ENCODE measurements at regions not wholly inside any gene's neighbourhood (a gene's known extent, or its start where the extent isn't known, plus 50 kb on each side); places are given as distances from the start of the nearest gene placed in this dataset.

DNA sequence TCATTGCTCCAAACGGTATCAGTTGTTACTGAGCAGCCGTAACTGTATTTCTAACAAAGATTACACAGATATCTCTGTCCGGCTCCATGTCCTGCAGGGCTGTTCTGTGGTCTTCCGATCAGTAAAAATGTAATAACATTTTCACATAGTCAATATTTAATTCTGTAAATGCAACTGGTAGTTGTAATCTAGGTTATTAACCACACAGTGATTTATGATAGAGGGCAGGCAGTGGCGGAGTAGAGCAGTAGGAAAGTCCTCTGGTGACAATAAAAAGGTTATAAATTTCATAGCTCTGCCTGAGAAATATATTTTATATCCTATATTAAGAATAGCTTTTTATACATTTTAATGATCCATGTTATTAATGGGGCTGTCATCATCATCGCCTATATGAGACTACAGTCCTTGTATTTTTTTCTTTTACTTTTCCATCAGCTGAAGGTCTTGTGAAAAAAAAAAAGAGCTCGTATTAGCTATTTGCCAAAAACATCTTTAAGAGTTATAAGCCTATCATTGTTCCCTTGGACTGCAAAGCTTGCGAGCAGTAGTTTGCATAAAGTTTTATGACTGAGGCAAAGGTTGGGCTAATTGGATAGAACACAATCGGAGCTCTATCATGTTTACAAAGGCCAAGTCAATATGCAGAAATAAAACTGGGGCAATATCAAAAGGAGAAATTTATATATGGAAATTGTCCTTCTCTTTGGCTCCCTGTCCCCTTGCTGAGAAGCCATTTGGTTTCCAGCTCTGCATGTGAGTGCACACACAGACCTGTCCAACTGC is 648.0 kb downstream of the IRX1 start:
- no peak for DNase-seq

DNA sequence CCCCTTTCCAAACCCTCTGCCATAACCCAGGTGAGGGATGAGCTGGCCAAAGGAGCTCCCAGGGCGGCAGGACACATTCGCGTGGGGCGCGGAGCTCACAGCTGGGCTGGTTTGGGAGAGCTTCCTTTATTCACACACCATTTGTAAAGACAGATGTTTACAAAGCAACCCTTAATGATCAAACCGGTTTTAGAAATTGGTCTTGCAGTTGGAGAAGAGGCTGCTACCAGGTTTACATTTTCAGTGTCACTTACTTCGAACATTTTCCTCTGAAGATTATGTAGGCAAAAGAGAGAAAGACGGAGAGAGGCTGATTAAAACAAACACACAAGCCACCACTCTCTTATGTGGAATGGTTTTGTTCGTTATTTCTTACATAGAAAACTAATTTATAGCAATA is 648.7 kb downstream of the IRX1 start:
- no peak for DNase-seq

DNA sequence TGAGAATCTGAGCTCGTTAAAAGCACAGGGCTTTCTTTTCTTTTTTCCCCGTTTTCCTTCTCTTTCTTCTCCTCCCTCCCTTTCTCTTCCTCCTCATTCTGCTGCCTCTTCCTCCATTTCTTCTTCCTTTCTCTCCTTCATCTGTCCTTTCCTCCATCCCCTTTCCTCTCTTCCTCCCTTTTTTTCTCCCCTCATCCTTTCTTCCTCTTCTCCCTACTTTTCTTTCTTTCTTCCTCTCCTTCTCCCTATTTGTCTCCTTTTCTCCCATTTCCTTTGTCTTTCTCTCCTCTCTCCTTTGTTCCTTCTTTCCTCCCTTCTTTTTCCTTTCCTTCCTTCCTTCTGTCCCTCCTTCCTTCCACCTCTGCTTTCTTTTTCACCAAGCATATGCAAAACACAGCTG is 649.4 kb downstream of the IRX1 start:
- no peak for DNase-seq

DNA sequence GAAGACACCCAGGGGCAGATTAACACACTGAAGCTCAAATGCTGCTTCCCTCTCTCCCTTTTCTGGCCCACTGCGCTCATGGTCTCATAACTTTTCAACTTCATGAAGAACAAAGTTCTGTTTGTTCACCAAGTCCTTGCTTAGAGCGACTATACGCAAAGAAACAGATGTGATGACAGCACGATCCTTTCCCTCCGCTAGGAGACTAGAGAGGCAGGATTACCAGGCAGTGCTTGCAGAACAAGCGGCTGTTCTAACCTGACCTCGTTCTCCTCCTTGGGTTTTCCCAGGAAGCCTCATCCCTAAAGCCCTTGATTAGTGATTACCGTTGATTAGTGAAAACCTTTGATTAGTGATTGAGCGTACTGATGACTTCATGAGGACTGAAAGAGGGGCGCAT is 649.9 kb downstream of the IRX1 start:
- no peak for DNase-seq

DNA sequence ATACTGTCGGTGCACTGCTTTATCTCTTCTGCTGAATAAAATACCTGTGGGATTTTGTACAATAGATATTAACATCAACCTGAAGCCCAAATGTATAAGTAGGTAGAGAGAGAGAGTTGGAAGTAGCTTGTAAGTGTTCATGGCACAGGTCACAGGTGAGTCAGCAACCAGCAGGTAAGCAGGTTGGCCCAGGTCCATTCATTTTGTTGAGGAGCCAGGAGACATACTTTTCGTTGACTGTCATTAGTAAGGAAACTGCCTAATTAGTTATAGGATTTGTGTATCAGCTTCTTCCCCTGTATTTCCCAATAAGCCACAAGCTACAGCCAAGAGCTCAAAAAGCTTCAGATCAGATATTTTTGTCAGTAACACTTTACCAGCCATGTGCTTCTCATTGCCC is 650.8 kb downstream of the IRX1 start:
- no peak for DNase-seq

DNA sequence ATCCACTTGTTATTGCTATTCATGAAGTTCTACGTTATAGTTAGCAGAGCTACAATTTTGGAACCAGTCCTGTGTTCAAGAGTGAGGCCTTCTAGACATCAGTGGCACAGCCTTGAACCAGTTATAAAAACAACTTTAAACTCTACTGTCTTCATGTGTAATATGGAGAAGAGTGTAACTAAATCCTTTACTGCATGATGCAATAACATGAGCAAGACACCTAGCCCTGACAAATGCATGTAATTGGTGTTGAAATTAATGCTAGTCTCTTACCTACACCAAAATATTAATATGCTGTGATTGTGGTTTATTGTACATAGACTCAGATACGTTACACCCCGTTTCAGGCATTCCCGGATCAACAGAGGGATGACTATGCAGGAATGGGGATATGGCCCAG is 654.6 kb downstream of the IRX1 start:
- no peak for DNase-seq

DNA sequence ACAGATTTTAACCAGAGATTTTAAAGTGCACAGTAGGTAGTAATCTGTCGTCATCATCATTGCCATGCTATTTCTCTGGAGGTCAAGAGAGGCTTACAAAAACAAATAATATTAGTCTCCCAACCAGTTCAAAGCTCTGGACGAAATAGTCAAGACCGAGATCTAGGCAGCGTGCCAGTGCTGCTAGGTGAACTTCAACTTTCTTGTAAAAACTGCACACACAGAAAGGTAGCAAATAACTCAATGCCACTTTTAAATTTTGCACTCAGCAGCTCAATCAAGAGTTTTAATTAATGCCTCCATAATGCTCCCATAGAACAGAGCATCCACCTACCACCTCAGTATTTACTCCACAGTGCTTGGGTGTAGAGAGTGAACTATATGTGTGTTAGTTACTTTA is 656.8 kb downstream of the IRX1 start:
- DNase-seq, result no peak

DNA sequence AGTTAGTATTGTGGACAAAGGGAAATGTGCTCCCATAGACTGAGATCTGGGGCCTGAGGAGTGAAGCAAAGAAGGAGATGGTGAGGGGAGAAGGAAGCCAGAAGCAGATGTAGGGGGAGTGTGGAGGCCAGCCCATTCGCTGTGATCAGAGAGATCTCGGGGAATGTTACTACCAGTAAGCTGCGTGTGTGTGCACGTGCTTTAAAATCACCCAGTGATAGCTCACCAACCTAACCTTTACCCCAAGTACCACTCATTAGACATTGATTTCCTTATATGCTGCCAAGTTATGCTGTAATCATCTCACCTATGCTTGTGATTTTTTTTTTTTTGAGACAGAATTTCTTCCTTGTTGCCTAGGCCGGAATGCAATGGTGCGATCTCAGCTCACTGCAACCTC is 659.1 kb downstream of the IRX1 start:
- no peak for DNase-seq

DNA sequence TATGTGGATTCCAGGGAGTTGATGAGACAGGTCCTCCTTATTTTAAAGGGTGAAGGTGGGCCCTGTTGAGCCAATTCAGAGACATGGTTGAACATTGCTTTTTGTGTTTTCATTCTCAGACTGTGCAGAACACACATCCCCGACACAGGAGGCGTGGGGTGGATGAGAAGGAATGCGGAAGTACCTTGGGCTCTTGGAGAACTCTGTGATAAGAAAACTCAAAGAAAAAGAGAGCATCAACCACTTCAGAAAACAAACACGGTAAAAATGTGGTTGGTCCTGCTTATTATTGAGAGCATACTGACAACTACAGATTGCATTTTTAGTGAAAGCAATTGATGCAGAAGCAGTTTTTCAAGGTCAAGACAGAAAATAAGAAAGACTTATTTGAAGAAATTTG is 659.8 kb downstream of the IRX1 start:
- no peak for DNase-seq

DNA sequence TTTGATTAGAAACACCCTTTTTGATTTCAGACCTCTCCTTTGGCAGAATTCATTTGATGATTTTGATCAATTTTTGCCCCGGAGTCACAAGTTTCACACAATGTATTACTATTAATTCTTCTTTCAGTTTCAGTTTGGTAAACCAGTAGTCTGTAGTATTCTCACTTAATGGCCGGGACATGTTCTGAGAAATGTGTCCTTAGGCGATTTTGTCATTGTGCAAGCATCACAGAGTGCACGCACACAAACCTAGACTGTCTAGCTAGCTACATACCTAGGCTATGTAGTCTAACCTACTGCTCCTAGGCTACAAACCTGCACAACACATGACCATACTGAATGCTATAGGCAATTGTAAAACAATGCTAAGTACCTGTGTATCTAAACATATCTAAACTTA is 662.5 kb downstream of the IRX1 start:
- DNase-seq, result no peak

DNA sequence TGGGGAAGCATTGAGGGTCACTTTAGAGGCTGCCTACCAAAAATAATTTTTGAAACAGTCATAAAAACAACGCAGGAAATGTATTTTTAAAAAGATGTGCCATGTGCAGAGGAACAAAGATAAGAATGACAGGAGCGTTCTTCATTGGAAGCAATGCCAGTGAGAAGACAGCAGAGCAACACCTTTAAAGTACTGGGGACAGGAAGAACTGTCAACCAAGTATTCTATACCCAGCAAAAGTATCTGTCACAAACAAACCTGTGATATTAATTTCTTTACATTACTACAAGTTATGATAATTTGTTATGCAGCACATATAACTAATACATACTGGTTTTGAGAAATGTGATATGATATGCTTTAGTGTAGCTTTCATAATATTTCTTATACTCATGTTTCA is 675.6 kb downstream of the IRX1 start:
- no peak for DNase-seq

DNA sequence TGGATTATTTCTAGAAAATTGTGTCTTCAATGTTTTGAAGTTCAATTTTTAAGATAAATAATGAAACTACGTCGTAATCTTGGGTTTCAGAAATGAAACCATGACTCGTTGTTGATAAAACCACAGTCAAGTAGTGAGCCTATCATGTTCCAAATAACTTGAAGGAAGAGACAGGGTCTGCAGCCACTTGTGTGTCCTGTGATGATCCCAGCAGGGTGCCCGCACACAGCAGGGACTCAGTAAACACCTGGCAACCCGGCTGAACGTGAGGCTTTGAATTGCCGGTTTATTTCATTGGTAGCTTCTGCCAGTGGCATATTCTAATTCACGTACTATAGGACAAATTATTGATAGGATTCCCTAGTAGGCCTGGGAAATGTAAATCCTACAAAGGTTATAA is 679.6 kb downstream of the IRX1 start:
- no peak for DNase-seq

DNA sequence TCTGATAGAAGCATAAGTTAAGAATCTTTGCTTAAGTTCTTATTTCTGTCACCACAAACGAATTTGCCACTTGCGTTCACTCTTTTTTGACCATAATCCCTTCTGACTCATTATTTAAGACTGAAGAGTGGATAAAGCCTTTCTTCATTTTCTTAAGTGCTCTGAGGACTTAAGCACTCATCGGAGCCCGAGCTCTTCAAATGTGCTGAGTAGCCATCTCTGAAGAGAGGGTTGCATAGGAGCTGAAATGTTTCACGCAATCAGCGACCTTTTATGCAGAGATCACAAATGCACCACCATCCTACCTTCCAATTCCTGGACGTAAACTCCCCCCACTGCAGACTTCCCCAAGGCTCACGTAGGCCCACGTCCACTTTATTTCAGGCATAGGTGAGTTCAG is 699.2 kb downstream of the IRX1 start:
- DNase-seq, result no peak

DNA sequence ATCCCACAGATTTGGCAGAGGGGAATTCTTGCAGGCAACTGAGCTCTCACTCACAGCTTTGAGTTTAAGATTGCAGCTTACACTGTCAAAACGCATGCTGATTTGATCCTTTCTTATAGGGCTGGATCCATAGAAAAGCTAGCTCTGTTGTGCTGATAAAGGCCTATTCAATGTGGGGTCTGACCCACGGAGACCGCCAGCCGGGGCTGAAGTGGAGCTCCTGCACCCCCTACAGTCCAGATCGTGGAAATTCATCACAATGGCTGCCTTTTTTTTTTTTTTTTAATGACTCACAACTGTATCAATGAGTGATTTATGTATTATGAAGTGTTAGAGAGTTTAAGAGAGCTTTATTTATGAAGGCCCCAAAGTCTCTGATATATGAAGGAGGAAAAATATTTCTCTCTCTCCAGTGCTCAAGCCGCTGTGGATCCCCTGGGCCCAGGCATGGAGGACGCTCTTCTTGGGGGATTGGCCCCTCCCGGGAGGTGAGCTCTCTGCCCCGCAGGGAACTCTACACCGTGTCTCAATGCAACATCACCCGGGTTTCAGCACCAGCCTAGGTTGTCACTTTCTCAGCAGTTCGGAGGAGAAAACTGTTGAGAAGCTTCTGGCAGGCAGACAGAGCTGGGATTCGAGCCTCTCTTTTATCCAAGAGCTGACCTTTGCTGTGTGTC is 700.2 kb downstream of the IRX1 start:
- no peak for DNase-seq

DNA sequence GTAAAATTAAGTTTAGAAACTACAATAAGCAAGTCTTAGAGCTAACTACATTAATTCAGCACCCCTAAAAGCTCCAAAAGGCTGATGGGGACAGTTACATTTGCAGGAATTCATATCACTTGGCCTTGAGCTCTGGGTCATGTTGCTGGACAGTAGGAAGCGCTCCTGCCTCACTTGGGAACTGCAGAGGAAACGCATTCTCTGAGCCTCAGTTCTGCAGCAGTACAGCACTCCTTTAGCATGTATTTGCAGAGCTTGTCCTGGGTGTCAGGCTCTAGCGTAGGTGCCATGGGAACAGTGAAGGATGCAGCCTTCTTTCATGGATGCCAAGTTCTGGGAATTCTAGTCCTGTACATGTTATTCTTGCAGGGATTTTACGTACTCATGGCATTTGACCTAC is 710.4 kb downstream of the IRX1 start:
- DNase-seq, result no peak

DNA sequence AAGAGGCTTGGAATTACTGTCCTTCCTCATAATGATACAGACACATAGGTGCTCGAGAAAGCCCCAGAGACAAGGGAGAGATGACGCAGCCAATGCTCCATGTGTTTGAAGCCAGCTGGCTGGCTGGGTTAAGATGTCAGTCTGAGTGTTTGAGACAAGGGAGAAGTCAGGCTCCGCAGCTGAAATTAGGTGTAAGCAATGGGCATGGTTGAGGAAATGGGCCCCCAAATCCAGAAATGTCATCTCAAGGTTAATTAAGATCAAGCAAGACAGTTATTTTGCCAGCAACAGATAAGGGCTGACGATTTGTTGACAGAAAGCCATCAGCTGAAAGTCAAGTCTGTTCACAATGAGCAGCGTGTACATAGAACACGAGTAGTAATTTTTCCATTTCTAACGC is 713.4 kb downstream of the IRX1 start:
- DNase-seq, result no peak

DNA sequence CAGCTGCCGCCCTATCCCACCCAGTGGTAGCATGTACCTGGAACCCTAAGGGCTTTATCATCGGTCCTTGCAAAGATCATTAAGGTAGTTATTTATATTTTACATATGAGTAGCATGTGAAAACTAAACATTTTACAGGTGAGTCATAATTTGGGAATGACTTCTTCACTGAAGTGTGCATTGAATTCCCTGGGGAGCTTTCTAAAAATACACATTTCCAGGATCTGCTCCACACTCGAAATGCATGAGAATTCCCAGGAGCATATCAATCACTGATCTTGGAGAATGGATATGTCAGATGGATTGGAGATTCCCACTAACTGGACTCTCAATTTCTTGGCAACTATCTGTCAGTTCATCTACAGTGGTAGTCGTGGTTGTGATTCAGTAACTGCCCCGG is 717.5 kb downstream of the IRX1 start:
- DNase-seq, result no peak

DNA sequence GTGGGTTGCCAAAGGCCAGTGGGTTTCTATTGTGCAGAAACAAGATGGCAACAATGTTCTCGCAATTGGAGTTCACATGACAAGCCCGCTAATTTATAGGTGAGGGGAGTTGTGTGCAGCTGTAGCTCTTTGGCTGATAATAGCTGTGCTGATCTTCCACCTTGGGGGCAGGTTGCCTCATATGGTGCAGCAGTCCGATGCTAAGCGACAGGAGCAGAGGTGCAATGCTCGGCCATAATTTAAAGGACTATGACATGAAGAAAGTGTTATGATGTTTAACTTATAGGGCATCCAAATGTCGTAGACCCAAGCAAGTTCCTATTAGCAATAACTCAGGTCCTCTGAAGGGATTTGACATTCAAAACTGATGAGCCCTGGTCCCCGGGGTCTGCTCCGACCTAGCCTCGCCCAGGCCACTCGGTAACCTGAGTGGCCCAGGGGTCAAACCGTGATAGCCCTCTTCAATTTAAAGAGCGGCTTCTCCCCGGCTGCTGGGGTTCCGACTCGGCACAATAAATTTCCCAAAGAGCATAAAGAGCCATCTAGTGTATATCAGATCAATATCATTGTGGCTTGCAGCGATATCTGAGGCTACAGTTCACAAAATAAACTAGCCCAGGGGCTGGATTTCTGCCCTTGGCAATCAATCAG is 724.0 kb downstream of the IRX1 start:
- no peak for DNase-seq

DNA sequence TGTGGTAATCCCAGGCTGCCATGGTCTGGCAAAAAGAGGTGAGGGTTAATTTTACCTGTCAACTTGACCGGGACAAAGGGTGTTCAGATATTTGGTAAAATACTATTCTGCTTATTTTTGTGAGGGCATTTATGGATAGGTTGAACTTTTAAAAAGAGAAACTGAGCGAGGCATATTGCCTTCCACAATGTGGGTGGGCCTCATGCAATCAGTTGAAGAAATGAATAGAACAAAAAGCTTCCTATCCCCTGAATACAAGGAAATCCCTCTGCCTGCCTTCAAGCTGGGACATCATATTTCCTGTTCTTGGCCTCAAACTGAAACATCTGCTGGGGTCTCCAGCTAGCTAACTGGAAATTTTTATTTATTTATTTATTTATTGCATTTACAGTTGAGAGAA is 734.7 kb downstream of the IRX1 start:
- no peak for DNase-seq

DNA sequence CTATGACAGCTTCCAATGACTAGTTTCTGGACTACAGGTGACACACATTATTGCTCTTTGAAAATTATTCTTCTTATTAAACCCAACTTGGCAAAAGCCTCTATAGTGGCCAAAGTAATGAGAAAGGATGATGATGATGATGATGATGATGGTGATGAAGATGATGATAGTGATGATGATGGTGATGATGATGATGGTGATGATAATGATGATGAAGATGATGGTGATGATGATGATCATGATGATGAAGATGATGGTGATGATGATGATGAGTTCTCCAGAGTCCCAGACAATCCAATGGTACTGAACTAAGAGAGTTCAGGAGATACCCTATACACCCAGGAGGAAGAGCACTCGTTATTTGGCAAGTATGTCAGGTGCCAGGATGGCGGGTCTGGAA is 739.4 kb downstream of the IRX1 start:
- DNase-seq, result no peak

DNA sequence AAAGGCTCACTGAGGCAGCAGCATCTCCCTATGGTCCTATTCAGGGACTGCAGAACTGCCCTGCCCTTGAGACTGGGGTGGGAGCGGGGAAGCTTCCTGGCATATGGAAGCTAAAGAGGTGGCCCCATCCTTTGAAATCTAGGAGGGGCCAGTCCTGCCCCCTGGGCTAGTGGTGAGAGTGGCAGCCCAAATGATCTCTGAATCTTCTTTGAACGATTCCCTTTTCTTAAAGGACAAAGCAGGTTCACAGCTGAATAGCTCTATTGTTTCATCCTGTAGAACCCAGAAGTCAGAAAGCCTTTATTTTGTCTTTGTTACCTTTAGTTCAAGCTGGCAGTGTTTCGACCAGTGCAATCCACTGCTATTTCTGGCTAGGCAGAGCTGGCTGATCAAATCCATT is 741.9 kb downstream of the IRX1 start:
- DNase-seq, result no peak

DNA sequence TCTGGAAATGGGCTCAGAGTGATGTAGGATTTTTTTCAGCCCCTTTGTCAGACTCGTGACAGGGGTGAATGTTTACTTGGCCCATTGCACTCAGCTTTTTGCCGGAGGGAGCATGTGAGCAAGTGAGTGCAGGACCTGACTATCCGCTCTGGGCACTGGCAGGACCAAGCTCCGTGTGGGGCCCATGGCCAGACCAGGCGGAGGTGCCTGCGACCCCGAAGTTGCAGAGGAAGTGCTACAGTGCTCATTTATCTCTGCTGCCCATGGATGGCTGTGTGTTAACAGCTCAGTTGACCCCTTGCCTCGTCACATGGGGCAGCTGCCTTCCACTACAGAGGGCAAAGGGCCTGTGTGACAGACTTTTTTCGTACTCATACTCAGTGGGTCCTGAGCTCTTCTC is 744.3 kb downstream of the IRX1 start:
- DNase-seq, result no peak

DNA sequence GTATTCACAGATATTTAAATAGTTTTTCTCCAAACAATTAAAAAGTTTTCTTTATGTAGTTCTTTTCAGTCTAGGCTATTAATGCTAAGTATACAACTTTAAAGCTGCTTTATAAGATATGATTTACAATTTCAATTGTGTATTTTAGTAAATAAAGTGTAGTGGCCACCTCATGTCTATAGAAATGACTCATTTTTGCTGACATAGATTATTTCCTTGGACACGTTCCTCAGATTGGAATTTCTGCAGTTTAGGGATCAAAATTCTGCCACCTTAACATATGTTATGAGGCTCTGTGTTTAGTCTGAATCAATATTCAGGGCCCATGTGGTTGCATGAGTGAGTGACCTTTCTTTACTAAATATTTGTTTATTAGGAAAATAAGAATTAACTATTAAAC is 750.2 kb downstream of the IRX1 start:
- no peak for DNase-seq

DNA sequence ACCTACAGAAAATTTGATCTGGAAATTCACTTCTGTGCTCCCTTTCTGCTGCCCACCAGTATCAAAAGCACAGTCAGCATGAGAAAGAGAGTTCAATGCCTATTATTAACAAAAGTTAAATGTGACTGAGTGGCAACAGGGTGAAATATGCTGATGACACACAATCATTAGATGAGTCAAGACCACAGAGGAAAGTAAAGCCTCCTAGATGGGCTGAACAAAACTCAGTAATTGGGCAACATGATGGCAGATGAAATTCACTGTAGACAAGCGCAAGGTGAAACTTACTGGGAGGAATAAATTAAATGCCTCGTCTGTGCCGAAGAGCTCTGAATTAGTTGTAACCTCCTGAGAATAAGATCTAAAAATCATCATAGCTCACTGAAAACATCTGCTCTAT is 752.8 kb downstream of the IRX1 start:
- DNase-seq, result no peak
